HEK293T (cell line): ENCODE measurements at regions not wholly inside any gene's neighbourhood (a gene's known extent, or its start where the extent isn't known, plus 50 kb on each side); places are given as distances from the start of the nearest gene placed in this dataset.

Experiments
- BHLHE40 ChIP-seq: fragments of 450-650 bp; IDR thresholded peaks from 2 replicates; pipeline ENCODE4 v1.6.1; 2016; ENCODE audit warnings: mild to moderate bottlenecking, moderate library complexity, borderline replicate concordance
- ELF4 ChIP-seq: fragments of 450-650 bp; IDR thresholded peaks from 2 replicates; pipeline ENCODE4 v1.6.1; 2017; ENCODE audit warnings: antibody characterized with exemption
- FOXA1 ChIP-seq: fragments of 450-650 bp; IDR thresholded peaks from 2 replicates; pipeline ENCODE4 v1.6.1; 2016; ENCODE audit warnings: mild to moderate bottlenecking
- PKNOX1 ChIP-seq: fragments of 450-650 bp; IDR thresholded peaks from 2 replicates; pipeline ENCODE4 v1.6.1; 2016
- SP1 ChIP-seq: fragments of 450-650 bp; IDR thresholded peaks from 2 replicates; pipeline ENCODE4 v1.6.1; 2017
- SUZ12 ChIP-seq: fragments of 450-650 bp; IDR thresholded peaks from 2 replicates; pipeline ENCODE4 v1.6.1; 2016; ENCODE audit warnings: mild to moderate bottlenecking
- TARDBP ChIP-seq: fragments of 450-650 bp; IDR thresholded peaks from 2 replicates; pipeline ENCODE4 v1.6.1; 2016
- ZNF384 ChIP-seq: fragments of 450-650 bp; IDR thresholded peaks from 2 replicates; pipeline ENCODE4 v1.6.1; 2016

DNA sequence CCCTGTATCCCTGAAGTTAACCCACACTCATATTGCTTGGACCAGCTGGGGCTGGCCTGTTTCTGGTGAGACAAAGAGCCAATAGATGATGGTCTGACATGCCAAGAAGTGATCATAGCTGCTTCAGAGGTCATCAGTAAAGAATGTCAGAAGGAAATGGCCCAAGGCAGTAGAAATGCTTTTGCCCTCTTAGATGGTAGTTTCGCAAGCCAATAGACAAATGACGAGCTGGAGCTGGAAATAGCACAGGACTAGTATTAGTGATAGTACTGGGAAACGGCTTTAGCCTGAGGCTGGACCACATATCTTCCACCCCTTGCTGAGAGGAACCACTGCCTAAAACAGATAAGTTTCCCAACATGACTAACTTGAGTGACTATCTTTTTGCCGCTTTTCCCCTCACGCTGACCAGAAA, 176.1 kb upstream of the THBS1 start:
- TF ChIP-seq ELF4 = no peak
- TF ChIP-seq SP1 = no peak
- no peak for TF ChIP-seq ZNF384
- TF ChIP-seq SUZ12 = no peak
- TF ChIP-seq TARDBP = no peak
- TF ChIP-seq PKNOX1 = no peak
- no peak for TF ChIP-seq FOXA1
- no peak for TF ChIP-seq BHLHE40
